ENCODE measurements at regions not wholly inside any gene's neighbourhood (a gene's known extent, or its start where the extent isn't known, plus 50 kb on each side); places are given as distances from the start of the nearest gene placed in this dataset.

DNA sequence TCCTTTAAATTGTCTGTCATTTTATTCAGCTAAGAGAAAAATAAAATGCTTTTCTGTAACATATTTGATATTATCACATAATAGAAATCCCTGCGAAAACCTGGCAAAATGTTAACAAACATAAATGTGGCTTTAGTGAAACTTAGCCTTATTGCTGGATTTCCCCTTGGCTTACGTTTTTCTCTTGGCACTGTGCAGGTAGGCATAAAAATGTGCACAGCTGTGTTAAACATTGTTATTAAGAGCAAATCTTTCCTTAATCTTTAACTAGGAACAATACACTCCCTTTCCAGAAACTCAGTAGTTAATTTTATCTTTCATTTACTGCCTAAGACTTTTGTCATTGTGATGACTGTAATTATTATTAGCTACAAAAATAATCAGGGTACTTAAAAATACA, 202.4 kb upstream of the GNPDA2 start:
- H3K4me3 ChIP-seq (ENCODE audit: low read depth, low read length), result no peak overlapping the region
- TF ChIP-seq, protein P1, sequence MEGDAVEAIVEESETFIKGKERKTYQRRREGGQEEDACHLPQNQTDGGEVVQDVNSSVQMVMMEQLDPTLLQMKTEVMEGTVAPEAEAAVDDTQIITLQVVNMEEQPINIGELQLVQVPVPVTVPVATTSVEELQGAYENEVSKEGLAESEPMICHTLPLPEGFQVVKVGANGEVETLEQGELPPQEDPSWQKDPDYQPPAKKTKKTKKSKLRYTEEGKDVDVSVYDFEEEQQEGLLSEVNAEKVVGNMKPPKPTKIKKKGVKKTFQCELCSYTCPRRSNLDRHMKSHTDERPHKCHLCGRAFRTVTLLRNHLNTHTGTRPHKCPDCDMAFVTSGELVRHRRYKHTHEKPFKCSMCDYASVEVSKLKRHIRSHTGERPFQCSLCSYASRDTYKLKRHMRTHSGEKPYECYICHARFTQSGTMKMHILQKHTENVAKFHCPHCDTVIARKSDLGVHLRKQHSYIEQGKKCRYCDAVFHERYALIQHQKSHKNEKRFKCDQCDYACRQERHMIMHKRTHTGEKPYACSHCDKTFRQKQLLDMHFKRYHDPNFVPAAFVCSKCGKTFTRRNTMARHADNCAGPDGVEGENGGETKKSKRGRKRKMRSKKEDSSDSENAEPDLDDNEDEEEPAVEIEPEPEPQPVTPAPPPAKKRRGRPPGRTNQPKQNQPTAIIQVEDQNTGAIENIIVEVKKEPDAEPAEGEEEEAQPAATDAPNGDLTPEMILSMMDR (IDR thresholded peaks at IDR 0.05; ENCODE audit: borderline replicate concordance, insufficient read depth, low read depth, low read length), result no peak

DNA sequence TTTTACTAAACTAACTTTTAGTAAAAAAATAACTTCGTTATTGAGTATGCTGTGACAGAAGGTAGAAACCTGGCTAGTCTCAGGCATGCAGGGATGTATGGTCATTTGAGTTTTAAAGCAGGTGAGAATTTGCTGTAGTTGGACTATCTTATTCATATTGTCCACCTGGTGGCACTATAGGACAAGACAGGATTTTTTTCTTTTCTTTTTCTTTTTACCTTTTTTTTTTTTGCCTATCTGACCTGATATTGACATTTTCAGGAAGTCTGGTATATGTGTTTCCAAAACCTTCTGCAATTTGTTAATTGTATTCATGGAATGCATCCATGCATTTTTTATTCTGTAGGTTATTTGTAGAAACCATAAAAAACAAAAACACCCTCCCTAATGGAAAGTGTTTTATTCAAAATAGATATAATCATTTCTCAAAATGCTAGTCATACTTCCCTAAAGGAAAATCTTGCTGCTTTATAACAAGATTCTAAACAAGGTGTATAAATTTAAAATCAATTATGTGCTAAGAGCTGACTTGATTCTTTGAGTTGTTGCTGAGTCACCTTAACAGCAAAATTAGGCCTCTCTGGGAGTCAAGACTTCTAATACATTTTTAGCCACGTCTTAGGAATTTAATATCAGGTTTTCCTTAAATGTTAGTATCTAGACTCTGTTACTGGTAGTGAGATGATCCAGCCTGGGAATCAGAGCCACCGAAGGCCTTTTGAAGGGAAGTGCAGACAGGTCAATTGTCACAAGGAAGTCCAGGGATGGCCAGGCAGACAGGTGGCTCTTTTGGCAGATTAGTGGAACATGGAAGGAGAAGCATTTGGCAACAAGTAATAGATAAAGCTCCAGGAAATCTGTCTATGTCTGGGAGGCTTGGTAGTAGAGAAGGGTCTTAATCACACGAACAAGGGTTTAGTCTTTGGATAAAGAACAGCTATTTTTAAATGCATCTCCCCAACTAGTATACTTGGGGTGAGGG, 201.3 kb upstream of the GNPDA2 start:
- TF ChIP-seq, protein P1 (IDR thresholded peaks at IDR 0.05; ENCODE audit: borderline replicate concordance, insufficient read depth, low read depth, low read length), result 0 out of 2 replicates have a peak, but pooled peaks have one; percentile 10
- H3K4me3 ChIP-seq (ENCODE audit: low read depth, low read length), result no peak overlapping the region

DNA sequence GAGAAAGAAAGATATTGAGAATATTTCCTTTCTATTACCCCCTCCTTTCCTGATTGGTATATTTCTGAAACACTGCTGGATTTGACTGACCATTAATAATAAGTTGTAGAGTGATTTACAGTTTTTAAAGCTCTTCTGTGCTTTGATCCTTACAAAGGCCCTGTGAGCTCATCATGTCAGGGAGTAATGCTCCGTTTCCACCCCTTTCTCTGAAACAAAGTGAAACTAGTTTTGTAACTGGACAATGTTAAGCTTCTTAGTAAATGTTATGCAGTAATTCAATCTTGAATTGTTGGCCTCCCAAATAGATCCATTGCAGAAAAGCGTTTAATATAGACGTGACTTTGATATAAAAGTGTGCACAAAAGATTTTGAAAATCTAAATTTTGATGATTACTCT, 190.1 kb upstream of the GNPDA2 start:
- no peak overlapping the region for H3K4me3 ChIP-seq (ENCODE audit: low read depth, low read length)

DNA sequence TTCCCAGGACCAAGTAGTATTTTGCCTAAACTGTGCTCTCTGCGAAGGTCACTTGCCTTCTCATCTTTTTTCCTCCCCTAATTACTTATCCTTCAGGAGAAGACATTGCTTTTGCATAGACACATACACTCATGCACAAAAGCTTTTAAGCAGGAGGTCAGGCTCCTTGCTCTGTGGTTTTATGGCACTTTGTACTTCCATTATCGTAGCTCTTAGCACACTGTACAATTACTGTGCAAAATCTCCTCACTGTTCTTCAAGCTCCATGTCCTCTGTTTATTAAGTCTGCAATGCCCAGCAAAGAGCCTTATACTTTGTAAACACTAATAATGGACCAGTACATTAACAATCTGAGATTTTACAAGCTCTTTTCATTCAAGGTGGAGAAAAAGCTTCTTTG, 188.4 kb upstream of the GNPDA2 start:
- no peak overlapping the region for H3K4me3 ChIP-seq (ENCODE audit: low read depth, low read length)

More for the DNA sequence above, 190.1 kb upstream of the GNPDA2 start:
- TF ChIP-seq, protein P1 (IDR thresholded peaks at IDR 0.05; ENCODE audit: borderline replicate concordance, insufficient read depth, low read depth, low read length), result no peak

DNA sequence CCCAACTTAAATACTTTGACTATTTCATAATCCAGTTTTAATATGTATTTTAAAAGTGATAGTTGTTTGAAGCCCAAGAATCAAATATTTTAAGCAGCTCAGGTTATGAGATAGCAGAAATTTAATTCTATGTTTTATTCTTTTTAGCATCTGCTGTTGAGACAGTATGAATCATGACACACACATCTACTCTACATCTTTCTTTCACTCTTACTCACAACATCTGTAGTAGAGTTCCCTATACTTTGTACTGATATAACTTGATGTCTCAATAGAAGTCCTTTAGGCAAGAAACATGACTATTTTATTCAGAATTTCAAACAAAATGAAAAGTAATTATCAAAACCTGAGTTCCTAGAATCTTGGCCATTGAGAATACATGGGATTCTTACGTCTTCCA, 187.9 kb upstream of the GNPDA2 start:
- TF ChIP-seq, protein P1 (IDR thresholded peaks at IDR 0.05; ENCODE audit: borderline replicate concordance, insufficient read depth, low read depth, low read length), result no peak
- no peak overlapping the region for H3K4me3 ChIP-seq (ENCODE audit: low read depth, low read length)

More for the DNA sequence above, 188.4 kb upstream of the GNPDA2 start:
- TF ChIP-seq, protein P1 (IDR thresholded peaks at IDR 0.05; ENCODE audit: borderline replicate concordance, insufficient read depth, low read depth, low read length), result no peak

DNA sequence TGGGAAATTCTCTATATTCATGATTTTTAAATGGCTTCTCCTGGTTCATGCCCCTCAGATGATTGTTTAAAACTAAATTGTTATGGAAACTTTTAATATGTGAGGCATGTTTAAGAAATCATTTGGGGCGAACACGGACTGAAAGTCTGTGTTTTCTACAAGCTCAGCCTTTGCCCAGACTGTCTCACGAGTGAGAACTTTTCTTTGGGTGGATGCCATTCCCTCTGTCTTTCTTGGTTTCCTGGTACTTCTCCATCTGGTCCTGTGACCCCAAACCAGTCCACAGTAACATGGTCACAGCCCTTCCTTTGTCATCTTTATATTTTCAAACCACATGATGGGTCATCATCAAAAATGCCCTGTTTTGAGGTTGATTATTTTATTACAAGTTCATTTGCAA, 186.6 kb upstream of the GNPDA2 start:
- no peak overlapping the region for H3K4me3 ChIP-seq (ENCODE audit: low read depth, low read length)
- TF ChIP-seq, protein P1 (IDR thresholded peaks at IDR 0.05; ENCODE audit: borderline replicate concordance, insufficient read depth, low read depth, low read length), result no peak

DNA sequence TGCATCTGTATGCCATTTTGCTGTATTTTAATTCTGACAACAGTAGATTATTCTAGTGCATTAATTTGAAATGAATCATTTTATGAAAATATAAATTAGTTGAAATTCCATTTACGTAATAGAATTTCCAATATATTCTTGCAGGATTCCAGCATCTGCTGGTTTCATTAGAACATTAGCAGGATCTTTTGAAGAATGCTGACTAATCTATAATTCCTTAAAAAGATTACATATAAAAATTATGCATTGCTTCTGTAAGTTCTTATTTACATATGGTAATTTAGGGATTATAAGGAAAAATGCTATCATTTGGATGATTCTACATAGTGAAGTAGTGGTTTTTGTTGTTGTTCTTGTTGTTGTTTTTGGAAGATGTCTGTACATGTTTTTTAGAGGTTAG, 182.2 kb upstream of the GNPDA2 start:
- H3K4me3 ChIP-seq (ENCODE audit: low read depth, low read length), result no peak overlapping the region

More for the DNA sequence above, 182.2 kb upstream of the GNPDA2 start:
- TF ChIP-seq, protein P1 (IDR thresholded peaks at IDR 0.05; ENCODE audit: borderline replicate concordance, insufficient read depth, low read depth, low read length), result no peak
